ENCODE measurements at regions not wholly inside any gene's neighbourhood (a gene's known extent, or its start where the extent isn't known, plus 50 kb on each side); places are given as distances from the start of the nearest gene placed in this dataset.

DNA sequence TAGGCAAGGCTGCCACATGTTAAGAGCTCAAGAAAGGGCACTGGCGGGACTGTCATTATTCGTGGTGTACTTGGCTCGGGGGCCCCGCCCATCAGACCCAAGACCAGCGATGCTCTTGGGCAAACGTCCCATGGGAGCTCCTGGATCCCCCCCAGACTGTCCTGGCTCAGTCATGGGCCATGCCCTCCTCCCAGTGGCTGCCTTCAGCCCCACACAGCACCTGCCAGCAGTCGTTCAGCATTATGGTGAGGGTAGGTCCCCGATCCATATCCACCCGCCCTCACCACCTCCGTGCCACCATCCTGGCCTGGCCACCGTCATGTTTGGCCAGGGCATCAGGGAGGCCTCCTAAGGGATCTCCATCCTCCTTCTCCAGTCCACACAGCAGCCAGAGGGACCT, 51.4 kb upstream of the IQSEC1 start:
- no peaks in the 10 kb centered on the region for H3K9me3 ChIP-seq (ENCODE audit: low read length)
- DNase-seq = no peak
- no peak overlapping the region for H2AFZ ChIP-seq (ENCODE audit: low read length)
- no peaks in the 10 kb centered on the region for H3K79me2 ChIP-seq (ENCODE audit: low read length)
- H3K36me3 ChIP-seq (ENCODE audit: insufficient read depth, low read length) = no peaks in the 10 kb centered on the region
- H3K9me2 ChIP-seq (replicated peaks; ENCODE audit: insufficient read depth, low read length) = no peaks in the 10 kb centered on the region
- no peak overlapping the region for H3K9ac ChIP-seq (ENCODE audit: low read length)
- H3K4me3 ChIP-seq (ENCODE audit: low read length) = no peak overlapping the region
- no peak overlapping the region for H3K4me2 ChIP-seq (ENCODE audit: low read depth, low read length, poor library complexity, severe bottlenecking)
- H3K27me3 ChIP-seq (ENCODE audit: low read length) = no peaks in the 10 kb centered on the region
- H4K20me1 ChIP-seq (ENCODE audit: insufficient read depth, low read depth, low read length) = peaks cover 53% of the 10 kb centered on the region
- no peak overlapping the region for H3K27ac ChIP-seq (ENCODE audit: low read length)
- H3K4me1 ChIP-seq (ENCODE audit: low read length) = no peaks in the 10 kb centered on the region

DNA sequence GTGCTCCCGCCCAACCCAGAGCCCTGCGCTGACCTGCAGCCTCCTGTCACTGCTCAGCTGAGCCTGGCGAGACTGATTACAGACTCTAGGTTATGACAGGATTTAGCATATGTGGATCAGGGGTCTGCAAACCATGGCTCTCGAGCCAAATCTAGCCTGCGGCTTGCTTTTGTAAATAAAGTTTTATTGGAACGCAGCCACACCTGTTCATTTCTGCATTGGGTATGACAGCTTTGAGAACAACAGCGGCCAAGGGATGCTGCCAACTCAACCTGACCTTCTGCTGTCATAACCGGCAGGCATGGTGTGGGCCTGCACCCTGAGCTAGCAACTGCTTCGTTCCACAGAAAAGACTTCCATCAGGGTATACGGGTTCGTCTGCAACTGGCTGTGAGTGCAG, 50.5 kb upstream of the IQSEC1 start:
- H3K9ac ChIP-seq (ENCODE audit: low read length) = no peak overlapping the region
- H3K4me3 ChIP-seq (ENCODE audit: low read length) = no peak overlapping the region
- H3K27ac ChIP-seq (ENCODE audit: low read length) = no peak overlapping the region
- no peak overlapping the region for H2AFZ ChIP-seq (ENCODE audit: low read length)
- H3K27me3 ChIP-seq (ENCODE audit: low read length) = no peaks in the 10 kb centered on the region
- H4K20me1 ChIP-seq (ENCODE audit: insufficient read depth, low read depth, low read length) = peaks cover 57% of the 10 kb centered on the region
- H3K9me2 ChIP-seq (replicated peaks; ENCODE audit: insufficient read depth, low read length) = no peaks in the 10 kb centered on the region
- no peaks in the 10 kb centered on the region for H3K79me2 ChIP-seq (ENCODE audit: low read length)
- no peak overlapping the region for H3K4me2 ChIP-seq (ENCODE audit: low read depth, low read length, poor library complexity, severe bottlenecking)
- no peaks in the 10 kb centered on the region for H3K36me3 ChIP-seq (ENCODE audit: insufficient read depth, low read length)
- no peaks in the 10 kb centered on the region for H3K4me1 ChIP-seq (ENCODE audit: low read length)
- no peaks in the 10 kb centered on the region for H3K9me3 ChIP-seq (ENCODE audit: low read length)
- no peak for DNase-seq

DNA sequence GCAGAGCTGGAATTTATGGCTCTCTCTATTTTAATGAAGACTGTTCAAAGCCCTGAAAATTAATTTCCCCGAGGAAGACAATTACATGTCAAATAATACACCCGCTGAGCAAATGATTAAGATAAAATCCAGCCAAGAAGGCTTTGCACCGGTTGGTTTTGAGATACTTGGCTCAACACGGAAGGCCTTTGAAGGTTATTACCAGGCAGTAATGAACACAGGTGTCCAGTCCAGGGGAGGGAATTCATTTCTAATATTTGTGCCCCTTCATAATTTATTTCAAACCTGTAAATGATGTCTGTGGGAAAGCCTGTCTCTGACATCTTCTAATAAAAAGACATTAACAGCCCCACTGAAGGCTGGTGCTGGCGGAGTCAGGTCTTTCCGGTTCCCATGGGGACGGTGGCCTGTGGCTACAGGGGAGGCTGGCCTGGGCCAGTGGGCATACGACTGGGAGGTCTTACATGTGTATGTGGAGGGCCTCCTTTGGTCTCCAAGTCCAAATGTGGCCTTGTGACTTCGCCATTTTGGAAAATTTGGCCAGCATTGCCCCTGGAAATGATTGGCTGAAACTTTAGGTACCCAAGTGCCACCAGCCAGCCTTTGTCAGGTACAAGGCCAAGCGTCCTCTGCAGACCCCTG, 49.9 kb upstream of the IQSEC1 start:
- Histone ChIP-seq H3K9ac (ENCODE audit: low read length) (no peak overlapping the region), H3K27ac (ENCODE audit: low read length) (no peak overlapping the region), H2AFZ (ENCODE audit: low read length) (no peak overlapping the region), H3K4me2 (ENCODE audit: low read depth, low read length, poor library complexity, severe bottlenecking) (no peak overlapping the region), H3K4me3 (ENCODE audit: low read length) (no peak overlapping the region), H3K9me3 (ENCODE audit: low read length) (no peaks in the 10 kb centered on the region), H3K27me3 (ENCODE audit: low read length) (no peaks in the 10 kb centered on the region), H3K9me2 (replicated peaks; ENCODE audit: insufficient read depth, low read length) (no peaks in the 10 kb centered on the region), H3K79me2 (ENCODE audit: low read length) (no peaks in the 10 kb centered on the region), H4K20me1 (ENCODE audit: insufficient read depth, low read depth, low read length) (peaks cover 63% of the 10 kb centered on the region), H3K36me3 (ENCODE audit: insufficient read depth, low read length) (no peaks in the 10 kb centered on the region), H3K4me1 (ENCODE audit: low read length) (no peaks in the 10 kb centered on the region)
- DNase-seq = no peak

Data from Karpas-422 (cell line).